ENCODE measurements at regions not wholly inside any gene's neighbourhood (a gene's known extent, or its start where the extent isn't known, plus 50 kb on each side); places are given as distances from the start of the nearest gene placed in this dataset.

DNA sequence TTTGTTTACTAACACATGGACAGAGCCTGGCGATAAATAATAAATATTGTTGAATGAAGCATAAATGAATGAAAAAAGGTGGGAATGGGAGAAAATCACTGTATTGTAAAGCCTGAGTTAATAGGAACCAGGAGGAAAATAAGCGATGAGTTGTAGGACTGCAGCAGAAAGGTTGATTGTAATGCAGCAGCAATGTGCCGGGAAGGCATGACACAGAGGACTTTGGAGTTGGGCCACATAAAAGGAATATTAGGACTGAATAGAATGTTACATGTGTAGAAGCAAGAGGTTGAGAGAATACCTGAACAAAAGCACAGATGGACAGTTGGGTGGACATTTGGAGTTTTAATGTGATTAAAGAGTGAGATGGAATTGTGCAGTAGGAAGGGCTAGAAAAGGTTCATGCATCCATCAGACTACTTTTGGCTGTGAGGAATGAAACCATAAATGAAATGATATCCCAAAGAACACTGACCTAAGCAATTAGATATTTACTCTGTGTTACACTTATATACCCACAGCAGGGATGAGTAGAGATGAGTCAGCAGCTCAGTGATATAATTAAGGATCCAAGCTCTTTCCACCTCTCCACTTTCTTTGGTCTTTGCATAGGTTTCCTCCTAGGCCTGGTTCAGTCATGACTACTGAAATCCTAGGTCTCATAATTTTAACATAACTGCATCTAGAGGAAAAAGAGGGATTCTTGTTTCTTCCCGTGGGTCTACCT is 55.4 kb downstream of the CCER1 start:
- TF ChIP-seq, protein P1, sequence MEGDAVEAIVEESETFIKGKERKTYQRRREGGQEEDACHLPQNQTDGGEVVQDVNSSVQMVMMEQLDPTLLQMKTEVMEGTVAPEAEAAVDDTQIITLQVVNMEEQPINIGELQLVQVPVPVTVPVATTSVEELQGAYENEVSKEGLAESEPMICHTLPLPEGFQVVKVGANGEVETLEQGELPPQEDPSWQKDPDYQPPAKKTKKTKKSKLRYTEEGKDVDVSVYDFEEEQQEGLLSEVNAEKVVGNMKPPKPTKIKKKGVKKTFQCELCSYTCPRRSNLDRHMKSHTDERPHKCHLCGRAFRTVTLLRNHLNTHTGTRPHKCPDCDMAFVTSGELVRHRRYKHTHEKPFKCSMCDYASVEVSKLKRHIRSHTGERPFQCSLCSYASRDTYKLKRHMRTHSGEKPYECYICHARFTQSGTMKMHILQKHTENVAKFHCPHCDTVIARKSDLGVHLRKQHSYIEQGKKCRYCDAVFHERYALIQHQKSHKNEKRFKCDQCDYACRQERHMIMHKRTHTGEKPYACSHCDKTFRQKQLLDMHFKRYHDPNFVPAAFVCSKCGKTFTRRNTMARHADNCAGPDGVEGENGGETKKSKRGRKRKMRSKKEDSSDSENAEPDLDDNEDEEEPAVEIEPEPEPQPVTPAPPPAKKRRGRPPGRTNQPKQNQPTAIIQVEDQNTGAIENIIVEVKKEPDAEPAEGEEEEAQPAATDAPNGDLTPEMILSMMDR (IDR thresholded peaks at IDR 0.05; ENCODE audit: low read length, missing control alignments): no peak
- no peak overlapping the region for H3K4me3 ChIP-seq (replicated peaks; ENCODE audit: low read depth, low read length)
- no peak for DNase-seq (ENCODE audit: low read depth)

DNA sequence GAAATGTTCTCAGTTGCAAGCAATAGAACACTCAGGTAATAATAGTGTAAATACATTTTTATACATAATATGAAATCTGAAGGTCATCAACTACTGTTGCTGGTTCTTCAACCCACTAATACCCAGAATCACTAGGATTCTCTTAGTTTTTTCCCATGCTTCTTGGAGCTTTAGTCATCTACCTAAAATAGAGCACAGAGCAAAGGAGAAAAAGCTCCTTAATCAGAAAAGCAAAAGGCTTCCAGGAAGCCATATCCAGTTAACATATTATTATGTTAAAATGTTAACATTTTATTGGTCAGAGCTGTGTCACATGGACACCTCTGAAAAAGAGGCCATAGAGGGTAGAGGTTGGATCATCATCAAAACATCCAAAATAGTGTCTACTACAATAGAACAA is 57.0 kb downstream of the CCER1 start:
- no peak for DNase-seq (ENCODE audit: low read depth)
- TF ChIP-seq, protein P1 (IDR thresholded peaks at IDR 0.05; ENCODE audit: low read length, missing control alignments): no peak

DNA sequence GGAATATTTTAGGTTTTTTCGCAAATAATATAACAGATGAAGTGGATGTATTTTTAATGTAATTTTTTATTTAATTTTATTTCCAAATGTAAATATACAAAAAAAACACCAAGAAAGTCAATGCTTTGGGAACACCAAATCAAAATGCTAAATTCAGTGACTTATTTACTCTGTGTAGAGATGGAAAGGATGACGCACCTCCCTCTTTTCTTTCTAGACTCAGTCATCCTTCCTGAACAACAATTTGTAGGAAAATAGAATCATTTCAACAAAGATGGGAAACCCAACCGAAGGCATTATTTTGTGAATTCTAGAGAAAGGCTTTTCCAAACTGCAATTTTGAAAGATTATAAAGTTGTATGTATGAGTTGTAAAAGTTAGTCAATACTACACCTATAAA is 57.7 kb downstream of the CCER1 start:
- no peak for DNase-seq (ENCODE audit: low read depth)
- TF ChIP-seq, protein P1 (IDR thresholded peaks at IDR 0.05; ENCODE audit: low read length, missing control alignments): no peak
- H3K4me3 ChIP-seq (replicated peaks; ENCODE audit: low read depth, low read length): no peak overlapping the region

More for the DNA sequence above, 57.0 kb downstream of the CCER1 start:
- H3K4me3 ChIP-seq (replicated peaks; ENCODE audit: low read depth, low read length): no peak overlapping the region

DNA sequence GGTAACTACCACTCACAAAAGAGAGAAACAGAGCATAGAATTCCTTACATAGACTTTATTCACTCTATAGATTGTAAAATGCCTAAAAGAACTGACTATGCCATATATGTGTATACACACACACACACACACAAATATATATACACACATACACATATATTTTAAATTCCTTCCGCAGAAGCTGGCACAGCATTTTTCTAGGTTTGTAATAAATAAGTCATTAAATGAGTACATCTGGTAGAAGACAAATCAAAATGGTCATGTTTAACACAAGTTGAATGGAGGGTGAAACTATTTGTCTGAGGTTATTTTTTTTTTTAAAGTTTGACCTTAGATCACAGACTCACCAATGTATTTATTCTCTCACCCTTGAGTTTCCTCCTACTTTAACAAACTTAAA is 58.2 kb downstream of the CCER1 start:
- H3K4me3 ChIP-seq (replicated peaks; ENCODE audit: low read depth, low read length): no peak overlapping the region
- no peak for DNase-seq (ENCODE audit: low read depth)
- TF ChIP-seq, protein P1 (IDR thresholded peaks at IDR 0.05; ENCODE audit: low read length, missing control alignments): no peak

DNA sequence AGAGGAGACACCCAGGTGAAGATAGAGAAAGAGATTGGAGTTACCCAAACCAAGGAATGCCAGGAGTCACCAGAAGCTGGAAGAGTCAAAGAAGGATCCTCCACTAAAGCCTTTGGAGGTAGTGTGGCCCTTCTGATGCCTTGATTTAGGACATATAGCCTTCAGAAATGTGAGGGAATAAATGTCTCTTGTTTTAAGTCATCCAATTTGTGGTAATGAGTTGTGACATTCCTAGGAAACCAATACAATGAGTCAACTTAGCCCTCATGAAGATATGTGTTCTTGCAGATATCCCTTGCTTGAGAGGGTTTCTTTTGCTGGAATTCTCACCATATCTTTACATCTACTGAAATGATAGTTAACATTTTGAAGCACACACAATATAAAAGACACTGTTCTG is 58.8 kb downstream of the CCER1 start:
- TF ChIP-seq, protein P1 (IDR thresholded peaks at IDR 0.05; ENCODE audit: low read length, missing control alignments): no peak
- DNase-seq (ENCODE audit: low read depth): peak; percentile 62
- H3K4me3 ChIP-seq (replicated peaks; ENCODE audit: low read depth, low read length): no peak overlapping the region

DNA sequence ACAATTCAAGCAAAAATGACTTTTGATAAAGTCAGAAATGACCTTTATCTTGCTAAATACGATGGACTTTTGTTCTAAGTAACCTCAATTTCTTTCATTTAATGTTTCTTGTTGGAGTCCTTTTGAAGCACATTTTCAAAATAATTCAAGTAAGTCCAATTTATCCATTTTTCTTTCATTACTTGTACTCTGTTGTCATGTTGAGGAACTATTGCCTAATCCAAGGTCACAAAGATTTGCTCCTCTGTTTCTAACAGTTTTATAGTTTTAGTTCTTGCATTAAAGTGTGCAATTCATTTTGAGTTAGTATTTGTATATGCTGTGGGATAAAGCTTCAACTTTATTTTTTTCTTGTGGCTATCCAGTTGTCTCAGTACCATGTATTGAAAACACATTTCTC is 66.7 kb downstream of the CCER1 start:
- H3K4me3 ChIP-seq (replicated peaks; ENCODE audit: low read depth, low read length): no peak overlapping the region
- DNase-seq (ENCODE audit: low read depth): peak; percentile 27
- TF ChIP-seq, protein P1 (IDR thresholded peaks at IDR 0.05; ENCODE audit: low read length, missing control alignments): no peak

DNA sequence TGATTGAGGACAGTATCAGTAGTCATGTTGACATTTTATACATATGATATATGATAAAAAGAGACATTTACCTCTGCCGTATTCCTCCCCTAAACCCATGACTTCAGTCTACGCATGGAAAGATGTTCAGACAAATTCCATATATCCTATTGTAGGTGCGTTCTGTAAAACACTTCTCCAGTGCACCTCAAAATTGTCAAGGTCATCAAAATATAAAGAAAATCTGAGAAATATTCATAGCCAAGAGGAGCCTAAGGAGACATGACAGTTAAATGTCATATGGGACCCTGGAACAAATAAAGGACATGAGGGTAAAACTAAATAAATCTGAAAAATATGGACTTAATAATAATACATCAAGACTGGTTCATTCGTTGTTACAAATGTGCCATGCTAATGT is 71.5 kb downstream of the CCER1 start:
- no peak overlapping the region for H3K4me3 ChIP-seq (replicated peaks; ENCODE audit: low read depth, low read length)
- TF ChIP-seq, protein P1 (IDR thresholded peaks at IDR 0.05; ENCODE audit: low read length, missing control alignments): no peak
- DNase-seq (ENCODE audit: low read depth): no peak
